Lower lobe of right lung (tissue), 2 donors: ENCODE measurements at regions not wholly inside any gene's neighbourhood (a gene's known extent, or its start where the extent isn't known, plus 50 kb on each side); places are given as distances from the start of the nearest gene placed in this dataset.
"Not testable (repeated sequence)": the region's sequence is repeated elsewhere in the genome, so short reads cannot be mapped to it uniquely, and the experiment has no call there.

Experiments used
- ATAC-seq, 2 donors: fragments of 200-7000 bp; cut with Tn5 transposase; one replicate each; pipeline ENCODE4 v1.9.1; 2020 to 2022; ENCODE audit warnings: mild to moderate bottlenecking in 2 of 2, moderate library complexity in 2 of 2
- DNase-seq: peaks from one replicate; pipeline ENCODE4 v3.0.0-alpha.2; 2020
- H3K27ac ChIP-seq: fragments of 200-600 bp; one replicate; pipeline ENCODE4 v1.8.0; 2022
- H3K27me3 ChIP-seq: fragments of 200-600 bp; one replicate; pipeline ENCODE4 v1.8.0; 2022; ENCODE audit warnings: low read depth
- H3K36me3 ChIP-seq: fragments of 200-600 bp; one replicate; pipeline ENCODE4 v1.8.0; 2022; ENCODE audit warnings: mild to moderate bottlenecking
- H3K4me1 ChIP-seq: fragments of 200-600 bp; one replicate; pipeline ENCODE4 v1.8.0; 2022
- H3K4me3 ChIP-seq: fragments of 200-600 bp; one replicate; pipeline ENCODE4 v1.8.0; 2022; ENCODE audit warnings: mild to moderate bottlenecking
- H3K9me3 ChIP-seq: fragments of 200-600 bp; one replicate; pipeline ENCODE4 v1.8.0; 2022
- intact Hi-C: fragments of 100-400 bp; cut with DNase I; formaldehyde crosslinking; loops from one replicate; pipeline ENCODE4 v1.11.0; 2022
- TF ChIP-seq, protein P1 (sequence below): fragments of 200-600 bp; IDR thresholded peaks from one replicate; pipeline ENCODE4 v1.8.0; 2022; ENCODE audit warnings: antibody characterized with exemption, mild to moderate bottlenecking
- donor health status: DM: no; HTN: yes; CAD: no; lungs with severe emphysema.

GRCh38 chr2:221999717-222000116, 299.1 kb downstream of the PAX3 start:
- H3K27ac ChIP-seq = no peak overlapping the region
- ATAC-seq = no peak
- H3K36me3 ChIP-seq = no peaks in the 10 kb centered on the region
- H3K9me3 ChIP-seq = no peaks in the 10 kb centered on the region
- H3K27me3 ChIP-seq = no peaks in the 10 kb centered on the region
- no peak for DNase-seq
- TF ChIP-seq, protein P1, sequence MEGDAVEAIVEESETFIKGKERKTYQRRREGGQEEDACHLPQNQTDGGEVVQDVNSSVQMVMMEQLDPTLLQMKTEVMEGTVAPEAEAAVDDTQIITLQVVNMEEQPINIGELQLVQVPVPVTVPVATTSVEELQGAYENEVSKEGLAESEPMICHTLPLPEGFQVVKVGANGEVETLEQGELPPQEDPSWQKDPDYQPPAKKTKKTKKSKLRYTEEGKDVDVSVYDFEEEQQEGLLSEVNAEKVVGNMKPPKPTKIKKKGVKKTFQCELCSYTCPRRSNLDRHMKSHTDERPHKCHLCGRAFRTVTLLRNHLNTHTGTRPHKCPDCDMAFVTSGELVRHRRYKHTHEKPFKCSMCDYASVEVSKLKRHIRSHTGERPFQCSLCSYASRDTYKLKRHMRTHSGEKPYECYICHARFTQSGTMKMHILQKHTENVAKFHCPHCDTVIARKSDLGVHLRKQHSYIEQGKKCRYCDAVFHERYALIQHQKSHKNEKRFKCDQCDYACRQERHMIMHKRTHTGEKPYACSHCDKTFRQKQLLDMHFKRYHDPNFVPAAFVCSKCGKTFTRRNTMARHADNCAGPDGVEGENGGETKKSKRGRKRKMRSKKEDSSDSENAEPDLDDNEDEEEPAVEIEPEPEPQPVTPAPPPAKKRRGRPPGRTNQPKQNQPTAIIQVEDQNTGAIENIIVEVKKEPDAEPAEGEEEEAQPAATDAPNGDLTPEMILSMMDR = no peak
- intact Hi-C loops = no loop called here
- no peaks in the 10 kb centered on the region for H3K4me1 ChIP-seq
- H3K4me3 ChIP-seq = no peak overlapping the region

GRCh38 chr2:221999166-221999565, 299.6 kb downstream of the PAX3 start:
- no peaks in the 10 kb centered on the region for H3K27me3 ChIP-seq
- no peak overlapping the region for H3K27ac ChIP-seq
- no peak for DNase-seq
- intact Hi-C loops = no loop called here
- H3K4me1 ChIP-seq = no peaks in the 10 kb centered on the region
- H3K9me3 ChIP-seq = no peaks in the 10 kb centered on the region
- TF ChIP-seq, protein P1 = no peak
- H3K4me3 ChIP-seq = no peak overlapping the region
- H3K36me3 ChIP-seq = no peaks in the 10 kb centered on the region
- no peak for ATAC-seq

GRCh38 chr2:221997683-221998082, 301.1 kb downstream of the PAX3 start:
- Histone ChIP-seq H3K27me3 (no peaks in the 10 kb centered on the region), H3K27ac (no peak overlapping the region), H3K9me3 (no peaks in the 10 kb centered on the region), H3K36me3 (no peaks in the 10 kb centered on the region), H3K4me3 (no peak overlapping the region), H3K4me1 (no peaks in the 10 kb centered on the region)
- TF ChIP-seq, protein P1 = no peak
- DNase-seq = no peak
- intact Hi-C loops = no loop called here
- no peak for ATAC-seq

DNA sequence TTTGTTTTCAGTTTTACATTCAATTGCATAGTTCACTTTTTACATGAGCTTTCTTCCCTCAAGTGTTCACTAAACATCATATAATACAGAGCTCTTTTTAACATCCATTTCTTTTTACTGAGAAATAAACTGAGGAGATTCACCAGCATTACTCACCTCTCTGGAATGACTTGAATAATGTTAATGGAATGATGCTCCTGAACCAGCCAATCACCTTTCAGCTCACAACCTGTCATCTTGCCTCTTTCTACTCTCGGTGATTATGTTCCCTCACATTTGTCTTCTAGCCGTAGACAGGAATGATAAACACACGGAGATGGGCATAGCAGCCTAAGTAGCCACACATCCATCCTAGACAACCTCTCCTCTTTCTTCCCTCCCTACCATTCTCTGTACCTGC, 301.7 kb downstream of the PAX3 start:
- Histone ChIP-seq H3K27ac (no peak overlapping the region), H3K27me3 (no peaks in the 10 kb centered on the region), H3K9me3 (no peaks in the 10 kb centered on the region), H3K4me3 (no peak overlapping the region), H3K4me1 (no peaks in the 10 kb centered on the region), H3K36me3 (no peaks in the 10 kb centered on the region)
- no peak for ATAC-seq
- intact Hi-C loops = no loop called here
- TF ChIP-seq, protein P1 = no peak
- DNase-seq = no peak

DNA sequence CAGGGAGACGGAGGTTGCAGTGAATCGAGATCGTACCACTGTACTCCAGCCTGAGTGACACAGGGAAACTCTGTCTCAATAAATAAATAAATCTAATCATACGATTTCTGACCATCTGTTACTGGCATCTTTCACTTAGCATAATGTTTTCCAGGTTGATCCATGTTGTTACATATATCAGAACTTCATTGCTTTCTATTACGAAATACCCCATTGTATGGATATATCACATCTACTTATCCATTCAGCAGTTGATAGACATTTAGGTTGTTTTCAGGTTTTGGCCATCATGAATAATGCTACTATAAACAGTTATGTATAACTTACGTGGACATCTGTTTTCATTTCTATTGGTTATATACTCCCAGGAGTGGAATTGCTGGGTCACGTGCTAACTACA, 303.9 kb downstream of the PAX3 start:
- Histone ChIP-seq H3K4me1 (no peaks in the 10 kb centered on the region), H3K4me3 (no peak overlapping the region), H3K27ac (no peak overlapping the region), H3K9me3 (no peaks in the 10 kb centered on the region), H3K36me3 (no peaks in the 10 kb centered on the region), H3K27me3 (no peaks in the 10 kb centered on the region)
- TF ChIP-seq, protein P1 = no peak
- DNase-seq = no peak
- no peak for ATAC-seq
- intact Hi-C loops = no loop called here

GRCh38 chr2:221984376-221984775, 314.4 kb downstream of the PAX3 start:
- H3K4me3 ChIP-seq, intact Hi-C loops, H3K27me3 ChIP-seq, H3K9me3 ChIP-seq, H3K36me3 ChIP-seq, DNase-seq, H3K27ac ChIP-seq, H3K4me1 ChIP-seq, ATAC-seq: not testable (repeated sequence)
